ENCODE measurements at regions not wholly inside any gene's neighbourhood (a gene's known extent, or its start where the extent isn't known, plus 50 kb on each side); places are given as distances from the start of the nearest gene placed in this dataset.

DNA sequence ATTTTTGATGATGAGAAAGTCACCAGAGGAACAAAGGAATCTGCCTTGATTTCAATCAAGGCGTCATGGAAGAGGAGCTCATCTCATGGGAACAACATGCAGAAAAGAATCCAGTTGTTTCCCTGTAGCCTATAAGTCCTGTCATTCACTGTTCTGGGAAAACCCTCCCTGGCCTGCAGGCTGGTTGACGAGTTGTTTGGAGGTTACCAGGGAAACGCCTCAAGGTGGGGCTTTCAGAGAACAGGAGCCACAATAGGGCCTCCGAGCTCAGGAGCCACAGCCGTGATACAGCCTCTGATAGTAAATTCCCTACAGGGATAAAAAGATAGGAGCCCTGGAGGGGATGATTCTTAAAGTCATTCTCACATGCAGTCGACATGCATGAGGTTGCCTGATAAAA, 135.2 kb downstream of the PSMG1 start:
- DNase-seq (ENCODE audit: low read depth in 1 of 2, low spot score in 1 of 2), result no peak
- Histone ChIP-seq H3K4me3 (replicated peaks; ENCODE audit: insufficient read depth, low read length) (no peak overlapping the region), H3K27me3 (ENCODE audit: insufficient read depth, poor library complexity, severe bottlenecking) (no peaks in the 10 kb centered on the region), H3K27ac (replicated peaks) (no peak overlapping the region)
- TF ChIP-seq, protein P1, sequence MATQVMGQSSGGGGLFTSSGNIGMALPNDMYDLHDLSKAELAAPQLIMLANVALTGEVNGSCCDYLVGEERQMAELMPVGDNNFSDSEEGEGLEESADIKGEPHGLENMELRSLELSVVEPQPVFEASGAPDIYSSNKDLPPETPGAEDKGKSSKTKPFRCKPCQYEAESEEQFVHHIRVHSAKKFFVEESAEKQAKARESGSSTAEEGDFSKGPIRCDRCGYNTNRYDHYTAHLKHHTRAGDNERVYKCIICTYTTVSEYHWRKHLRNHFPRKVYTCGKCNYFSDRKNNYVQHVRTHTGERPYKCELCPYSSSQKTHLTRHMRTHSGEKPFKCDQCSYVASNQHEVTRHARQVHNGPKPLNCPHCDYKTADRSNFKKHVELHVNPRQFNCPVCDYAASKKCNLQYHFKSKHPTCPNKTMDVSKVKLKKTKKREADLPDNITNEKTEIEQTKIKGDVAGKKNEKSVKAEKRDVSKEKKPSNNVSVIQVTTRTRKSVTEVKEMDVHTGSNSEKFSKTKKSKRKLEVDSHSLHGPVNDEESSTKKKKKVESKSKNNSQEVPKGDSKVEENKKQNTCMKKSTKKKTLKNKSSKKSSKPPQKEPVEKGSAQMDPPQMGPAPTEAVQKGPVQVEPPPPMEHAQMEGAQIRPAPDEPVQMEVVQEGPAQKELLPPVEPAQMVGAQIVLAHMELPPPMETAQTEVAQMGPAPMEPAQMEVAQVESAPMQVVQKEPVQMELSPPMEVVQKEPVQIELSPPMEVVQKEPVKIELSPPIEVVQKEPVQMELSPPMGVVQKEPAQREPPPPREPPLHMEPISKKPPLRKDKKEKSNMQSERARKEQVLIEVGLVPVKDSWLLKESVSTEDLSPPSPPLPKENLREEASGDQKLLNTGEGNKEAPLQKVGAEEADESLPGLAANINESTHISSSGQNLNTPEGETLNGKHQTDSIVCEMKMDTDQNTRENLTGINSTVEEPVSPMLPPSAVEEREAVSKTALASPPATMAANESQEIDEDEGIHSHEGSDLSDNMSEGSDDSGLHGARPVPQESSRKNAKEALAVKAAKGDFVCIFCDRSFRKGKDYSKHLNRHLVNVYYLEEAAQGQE (IDR thresholded peaks at IDR 0.05; ENCODE audit: insufficient replicate concordance, low read depth), result no peak
- TF ChIP-seq POLR2AphosphoS5 (IDR thresholded peaks at IDR 0.05; ENCODE audit: low read depth) (no peak), SPI1 (IDR thresholded peaks at IDR 0.05; ENCODE audit: borderline replicate concordance, low read depth) (no peak), GABPA (IDR thresholded peaks at IDR 0.05; ENCODE audit: low read depth) (no peak)
- TF ChIP-seq, protein P2, sequence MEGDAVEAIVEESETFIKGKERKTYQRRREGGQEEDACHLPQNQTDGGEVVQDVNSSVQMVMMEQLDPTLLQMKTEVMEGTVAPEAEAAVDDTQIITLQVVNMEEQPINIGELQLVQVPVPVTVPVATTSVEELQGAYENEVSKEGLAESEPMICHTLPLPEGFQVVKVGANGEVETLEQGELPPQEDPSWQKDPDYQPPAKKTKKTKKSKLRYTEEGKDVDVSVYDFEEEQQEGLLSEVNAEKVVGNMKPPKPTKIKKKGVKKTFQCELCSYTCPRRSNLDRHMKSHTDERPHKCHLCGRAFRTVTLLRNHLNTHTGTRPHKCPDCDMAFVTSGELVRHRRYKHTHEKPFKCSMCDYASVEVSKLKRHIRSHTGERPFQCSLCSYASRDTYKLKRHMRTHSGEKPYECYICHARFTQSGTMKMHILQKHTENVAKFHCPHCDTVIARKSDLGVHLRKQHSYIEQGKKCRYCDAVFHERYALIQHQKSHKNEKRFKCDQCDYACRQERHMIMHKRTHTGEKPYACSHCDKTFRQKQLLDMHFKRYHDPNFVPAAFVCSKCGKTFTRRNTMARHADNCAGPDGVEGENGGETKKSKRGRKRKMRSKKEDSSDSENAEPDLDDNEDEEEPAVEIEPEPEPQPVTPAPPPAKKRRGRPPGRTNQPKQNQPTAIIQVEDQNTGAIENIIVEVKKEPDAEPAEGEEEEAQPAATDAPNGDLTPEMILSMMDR (IDR thresholded peaks at IDR 0.05; ENCODE audit: insufficient read depth, low read length), result no peak

DNA sequence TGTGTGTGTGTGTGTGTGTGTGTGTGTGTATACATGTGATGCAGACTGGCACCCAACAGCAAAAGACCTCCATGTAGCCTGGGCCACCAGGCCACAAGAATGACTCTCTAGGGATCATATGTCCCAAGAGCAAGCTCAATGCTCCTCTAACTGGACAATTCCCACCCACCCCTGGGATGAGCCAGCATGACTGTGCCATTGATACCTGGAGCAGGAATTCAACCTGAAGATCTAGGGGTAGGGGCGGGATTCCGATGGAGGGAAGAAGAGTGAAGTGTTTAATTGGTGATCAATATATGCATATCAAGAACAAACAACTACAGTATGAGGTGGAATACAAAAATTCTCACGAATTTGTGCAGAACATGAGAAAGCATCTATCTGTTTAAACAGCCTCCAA, 136.2 kb downstream of the PSMG1 start:
- H3K27me3 ChIP-seq (ENCODE audit: insufficient read depth, poor library complexity, severe bottlenecking), result no peaks in the 10 kb centered on the region
- no peak for DNase-seq (ENCODE audit: low read depth in 1 of 2, low spot score in 1 of 2)
- H3K27ac ChIP-seq (replicated peaks), result no peak overlapping the region
- TF ChIP-seq GABPA (IDR thresholded peaks at IDR 0.05; ENCODE audit: low read depth), result no peak
- TF ChIP-seq, protein P1 (IDR thresholded peaks at IDR 0.05; ENCODE audit: insufficient replicate concordance, low read depth), result no peak
- no peak for TF ChIP-seq SPI1 (IDR thresholded peaks at IDR 0.05; ENCODE audit: borderline replicate concordance, low read depth)
- TF ChIP-seq POLR2AphosphoS5 (IDR thresholded peaks at IDR 0.05; ENCODE audit: low read depth), result no peak
- TF ChIP-seq, protein P2 (IDR thresholded peaks at IDR 0.05; ENCODE audit: insufficient read depth, low read length), result no peak
- H3K4me3 ChIP-seq (replicated peaks; ENCODE audit: insufficient read depth, low read length), result no peak overlapping the region

DNA sequence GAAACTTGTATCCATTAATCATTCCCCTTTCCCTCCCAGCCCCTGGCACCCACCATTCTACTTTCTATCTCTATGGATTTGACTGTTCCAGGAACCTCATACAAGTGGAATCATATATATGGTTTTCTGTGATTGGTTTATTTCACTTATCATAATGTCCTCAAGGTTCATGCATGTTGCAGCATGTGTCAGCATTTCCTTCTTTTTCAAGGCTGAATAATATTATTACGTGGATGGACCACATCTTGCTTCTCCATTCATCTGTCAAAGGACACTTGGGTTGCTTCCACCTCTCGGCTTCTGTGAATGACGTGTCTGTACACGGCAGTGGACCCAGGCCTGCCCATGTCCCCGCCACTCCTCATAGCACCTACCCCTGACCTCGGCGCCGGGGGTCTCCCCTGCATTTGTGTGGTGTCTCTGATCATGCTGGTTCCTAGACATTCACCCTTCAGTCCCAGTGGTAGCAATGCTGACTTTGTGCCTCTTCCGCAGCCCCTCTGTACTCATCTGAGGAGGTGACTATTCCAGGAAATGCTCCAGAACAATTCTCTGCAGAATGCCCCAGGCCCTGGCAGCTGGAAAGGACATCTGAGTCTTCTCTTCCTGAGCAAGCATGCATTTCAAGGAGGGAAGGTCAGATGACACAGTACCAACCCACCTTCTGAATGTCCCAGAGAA, 136.9 kb downstream of the PSMG1 start:
- no peak overlapping the region for H3K4me3 ChIP-seq (replicated peaks; ENCODE audit: insufficient read depth, low read length)
- H3K27me3 ChIP-seq (ENCODE audit: insufficient read depth, poor library complexity, severe bottlenecking), result no peaks in the 10 kb centered on the region
- DNase-seq (ENCODE audit: low read depth in 1 of 2, low spot score in 1 of 2), result no peak
- TF ChIP-seq, protein P1 (IDR thresholded peaks at IDR 0.05; ENCODE audit: insufficient replicate concordance, low read depth), result no peak
- TF ChIP-seq, protein P2 (IDR thresholded peaks at IDR 0.05; ENCODE audit: insufficient read depth, low read length), result no peak
- TF ChIP-seq POLR2AphosphoS5 (IDR thresholded peaks at IDR 0.05; ENCODE audit: low read depth) (no peak), SPI1 (IDR thresholded peaks at IDR 0.05; ENCODE audit: borderline replicate concordance, low read depth) (no peak), GABPA (IDR thresholded peaks at IDR 0.05; ENCODE audit: low read depth) (no peak)
- no peak overlapping the region for H3K27ac ChIP-seq (replicated peaks)

Data from HL-60 (cell line).